GM21786 (cell line): ENCODE measurements at regions not wholly inside any gene's neighbourhood (a gene's known extent, or its start where the extent isn't known, plus 50 kb on each side); places are given as distances from the start of the nearest gene placed in this dataset.

Source experiments
- ATAC-seq: cut with Tn5 transposase; IDR thresholded peaks from one replicate; pipeline ENCODE4 v1.9.1; 2021; ENCODE audit not compliant: unreplicated experiment

DNA sequence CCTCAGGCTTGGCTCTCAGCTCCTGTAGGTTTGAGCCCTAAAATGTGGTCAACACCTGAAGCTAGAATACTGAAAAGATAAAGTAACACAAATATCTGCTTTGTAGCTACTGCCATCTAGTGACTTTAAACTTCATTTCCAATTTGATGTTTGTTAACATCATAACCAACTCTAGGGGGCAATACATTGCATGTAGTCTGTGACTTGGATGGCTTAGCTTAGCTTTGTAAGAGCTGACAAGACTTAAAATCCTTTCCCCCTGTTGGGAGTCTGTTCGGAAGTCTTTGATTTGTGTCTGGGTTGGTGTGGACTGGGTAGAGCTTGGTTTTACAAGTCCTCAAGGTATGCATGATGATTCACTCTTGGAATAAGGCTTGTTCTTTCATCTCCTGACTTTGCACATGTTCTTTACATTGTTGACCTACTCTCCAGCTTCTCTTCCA is 51.7 kb downstream of the SCN11A start:
- ATAC-seq = peak; percentile 89

DNA sequence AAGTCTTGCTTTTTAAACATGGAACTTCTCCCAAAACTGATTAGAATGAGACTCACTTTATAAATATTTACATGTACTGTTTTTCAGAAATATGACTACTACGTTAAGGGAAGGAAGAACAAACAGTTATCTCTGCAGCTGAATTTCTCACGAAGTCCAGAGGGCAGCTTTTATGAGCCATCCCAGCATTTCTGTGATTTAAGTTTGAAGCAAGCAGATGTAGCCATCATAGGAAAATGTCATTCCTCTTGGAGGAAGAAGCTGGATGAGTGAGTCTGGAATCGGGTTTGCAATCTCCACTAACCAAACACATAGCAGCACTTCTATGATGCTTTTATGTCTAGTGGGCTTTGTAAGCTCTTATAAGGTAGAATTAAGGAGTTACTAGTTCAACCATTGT is 53.7 kb downstream of the SCN11A start:
- ATAC-seq = no peak

- ATAC-seq = no peak
Observed at GRCh38 chr3:38996193-38996592, 55.6 kb downstream of the SCN11A start.

DNA sequence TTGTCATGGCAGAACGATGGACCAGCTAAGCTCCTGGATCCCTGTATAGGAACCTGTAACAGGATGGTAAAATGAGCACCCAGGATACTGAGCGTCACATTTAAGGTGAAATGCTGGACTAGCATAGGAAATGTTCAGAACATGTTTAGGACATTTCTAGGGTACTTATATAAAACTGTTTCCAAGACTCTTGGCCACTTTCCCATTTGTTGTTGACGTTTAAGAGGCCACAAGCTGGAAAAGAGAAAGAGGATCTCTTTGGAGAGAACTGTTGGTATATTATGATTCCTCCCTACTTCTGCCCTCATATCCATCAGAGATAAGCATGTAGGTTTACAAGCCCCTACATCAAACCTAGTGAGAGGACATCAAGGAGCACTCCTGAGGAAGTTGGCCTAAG is 57.5 kb downstream of the SCN11A start:
- ATAC-seq = no peak

DNA sequence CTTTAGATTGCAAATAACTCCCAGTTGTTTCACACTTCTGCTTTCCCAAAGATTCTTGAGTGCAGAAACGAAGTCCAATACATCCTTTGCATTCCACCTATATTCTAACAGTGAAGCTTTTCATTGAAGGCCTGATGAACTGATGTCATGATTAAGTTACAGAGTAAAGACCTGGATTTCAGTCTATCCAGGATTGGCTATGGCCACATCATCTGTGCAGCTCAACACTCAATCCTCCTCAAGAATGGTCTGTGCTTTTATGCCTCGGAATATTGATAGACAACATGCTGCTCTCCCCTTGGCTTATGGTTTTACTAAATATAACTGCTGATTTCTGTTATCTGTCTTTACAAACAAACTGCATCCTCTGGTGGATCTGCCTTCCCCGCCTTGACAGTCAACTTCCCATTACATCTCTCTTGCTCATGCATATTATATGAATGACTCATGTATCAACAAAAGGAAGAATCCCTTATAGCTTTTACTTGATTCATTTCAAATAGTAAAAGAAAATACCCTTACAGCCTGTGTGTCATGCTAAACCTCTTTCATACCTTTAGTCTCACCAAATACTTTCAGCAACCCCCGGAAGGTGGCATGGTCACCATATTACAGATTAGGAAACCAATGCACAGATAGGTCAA is 59.5 kb downstream of the SCN11A start:
- no peak for ATAC-seq

- ATAC-seq = no peak
Observed at GRCh38 chr3:38990621-38991020, 61.1 kb downstream of the SCN11A start.

GRCh38 chr3:38989917-38990510 is 61.7 kb downstream of the SCN11A start:
- ATAC-seq = no peak

GRCh38 chr3:38988955-38989354 is 62.8 kb downstream of the SCN11A start:
- ATAC-seq = no peak

DNA sequence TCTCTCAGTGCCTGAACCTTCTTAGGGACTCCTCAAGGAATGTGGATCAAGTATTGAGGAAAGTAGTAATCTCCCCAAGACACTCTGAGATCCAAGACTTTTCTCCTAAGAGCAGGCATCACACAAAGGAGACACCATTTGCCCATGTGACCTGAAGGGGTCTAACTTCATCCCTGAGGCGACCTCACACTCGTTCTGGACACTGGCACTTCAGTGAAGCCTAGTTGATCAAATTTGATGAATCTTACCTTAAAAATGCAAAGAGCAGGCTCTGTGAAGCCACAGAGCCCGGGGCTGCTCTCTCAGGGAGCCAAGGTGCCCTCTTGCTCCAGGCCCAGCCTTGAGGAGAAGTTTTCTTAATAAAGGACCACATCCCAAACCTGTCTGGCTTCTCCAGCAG is 64.3 kb downstream of the SCN11A start:
- ATAC-seq = no peak

DNA sequence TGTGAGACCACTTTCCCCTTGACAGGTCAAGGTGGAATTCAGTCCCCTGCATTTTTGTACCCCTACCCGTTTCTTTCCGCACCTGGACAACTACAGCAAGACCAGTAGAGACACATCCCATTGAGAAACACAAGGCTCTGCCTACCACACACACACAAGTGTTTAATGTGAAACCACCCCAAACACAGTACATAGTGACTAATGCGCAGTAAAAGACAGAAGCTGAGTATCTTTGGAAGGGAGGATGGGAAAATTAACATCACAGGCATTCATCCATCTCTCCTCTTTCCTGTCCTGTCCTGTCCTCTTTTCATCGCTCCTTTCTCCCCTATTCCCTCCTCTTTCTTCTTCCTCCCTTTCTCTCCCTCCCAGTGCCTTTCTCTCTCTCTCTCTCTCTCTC is 64.8 kb downstream of the SCN11A start:
- ATAC-seq = no peak

- no peak for ATAC-seq
Observed at GRCh38 chr3:38985981-38986380, 65.8 kb downstream of the SCN11A start.

DNA sequence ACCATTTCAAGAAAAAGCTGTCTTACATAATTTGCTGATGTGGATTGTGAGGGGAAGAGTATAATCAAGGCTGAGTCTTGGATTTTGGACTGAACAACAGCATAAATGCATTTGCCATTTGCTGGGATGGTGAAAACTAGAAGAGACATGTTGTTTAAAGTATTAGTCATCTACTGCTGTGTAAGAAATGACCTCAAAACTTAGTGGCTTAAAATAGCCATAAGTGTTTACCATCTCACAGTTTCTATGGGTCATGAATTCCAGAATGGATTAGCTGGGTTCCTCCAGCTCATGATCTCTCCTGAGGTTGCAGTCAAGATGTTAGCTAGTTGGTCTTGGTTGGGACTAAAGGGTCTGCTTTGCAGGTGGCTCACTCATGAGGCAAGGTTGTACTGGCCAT is 66.2 kb downstream of the SCN11A start:
- no peak for ATAC-seq

DNA sequence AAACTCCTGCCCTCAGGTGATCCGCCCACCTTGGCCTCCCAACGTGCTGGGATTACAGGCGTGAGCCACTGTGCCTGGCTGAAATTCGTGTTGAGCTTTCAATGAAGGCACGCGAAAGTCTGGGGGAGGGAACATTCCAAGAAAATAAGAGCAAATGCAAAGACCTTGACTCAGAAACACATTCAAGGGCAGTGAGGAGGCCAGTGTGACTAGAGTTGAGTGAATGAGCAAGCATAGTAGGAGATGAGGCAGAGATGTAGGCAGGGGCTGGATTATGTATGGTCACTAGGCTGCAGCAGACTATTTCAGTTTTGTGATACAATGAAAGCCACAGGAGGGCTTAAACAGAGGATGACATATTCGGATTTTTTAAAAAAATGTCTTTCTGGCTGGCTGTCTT is 67.0 kb downstream of the SCN11A start:
- ATAC-seq = no peak

- no peak for ATAC-seq
Observed at GRCh38 chr3:38984110-38984509, 67.6 kb downstream of the SCN11A start.

DNA sequence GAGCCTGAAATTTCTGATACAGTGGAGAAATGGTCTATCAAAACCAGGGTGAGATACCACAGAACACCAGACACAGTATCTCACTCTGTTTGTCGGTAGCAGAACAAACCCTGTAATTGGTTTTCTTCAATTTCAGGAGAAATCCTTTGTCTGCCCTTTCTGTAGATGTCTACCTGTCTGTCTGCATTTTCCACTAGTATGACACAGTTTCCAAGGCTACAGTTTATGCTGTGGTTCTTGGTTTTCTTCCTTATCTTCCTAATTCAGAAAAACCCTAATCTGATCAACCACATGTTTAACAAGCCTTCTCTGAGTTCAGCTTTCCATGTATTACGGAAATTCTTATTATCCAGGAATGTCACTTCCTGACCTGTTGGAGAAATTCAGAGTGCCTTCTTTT is 70.8 kb downstream of the SCN11A start:
- no peak for ATAC-seq

DNA sequence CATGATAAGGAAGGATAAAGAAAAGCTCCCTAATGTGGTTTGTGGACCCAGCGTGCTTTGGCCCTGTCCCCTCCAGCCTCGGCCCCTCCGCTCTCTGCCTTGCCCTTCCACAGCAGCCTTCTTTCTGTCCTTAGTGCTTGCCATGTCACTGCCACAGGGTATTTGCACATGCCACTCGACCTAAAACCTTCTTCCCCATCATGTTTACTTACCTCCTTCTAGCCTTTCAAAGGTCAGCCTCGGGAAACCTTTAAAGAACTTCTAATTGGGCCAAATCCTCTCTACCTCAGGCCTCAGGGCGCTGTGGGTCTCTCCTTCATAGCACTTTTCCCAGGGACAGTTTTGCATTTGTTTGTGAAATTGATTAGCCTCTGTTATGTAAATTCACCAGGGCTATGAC is 73.0 kb downstream of the SCN11A start:
- ATAC-seq = no peak

- no peak for ATAC-seq
Observed at GRCh38 chr3:38970851-38971638, 80.7 kb downstream of the SCN11A start.

DNA sequence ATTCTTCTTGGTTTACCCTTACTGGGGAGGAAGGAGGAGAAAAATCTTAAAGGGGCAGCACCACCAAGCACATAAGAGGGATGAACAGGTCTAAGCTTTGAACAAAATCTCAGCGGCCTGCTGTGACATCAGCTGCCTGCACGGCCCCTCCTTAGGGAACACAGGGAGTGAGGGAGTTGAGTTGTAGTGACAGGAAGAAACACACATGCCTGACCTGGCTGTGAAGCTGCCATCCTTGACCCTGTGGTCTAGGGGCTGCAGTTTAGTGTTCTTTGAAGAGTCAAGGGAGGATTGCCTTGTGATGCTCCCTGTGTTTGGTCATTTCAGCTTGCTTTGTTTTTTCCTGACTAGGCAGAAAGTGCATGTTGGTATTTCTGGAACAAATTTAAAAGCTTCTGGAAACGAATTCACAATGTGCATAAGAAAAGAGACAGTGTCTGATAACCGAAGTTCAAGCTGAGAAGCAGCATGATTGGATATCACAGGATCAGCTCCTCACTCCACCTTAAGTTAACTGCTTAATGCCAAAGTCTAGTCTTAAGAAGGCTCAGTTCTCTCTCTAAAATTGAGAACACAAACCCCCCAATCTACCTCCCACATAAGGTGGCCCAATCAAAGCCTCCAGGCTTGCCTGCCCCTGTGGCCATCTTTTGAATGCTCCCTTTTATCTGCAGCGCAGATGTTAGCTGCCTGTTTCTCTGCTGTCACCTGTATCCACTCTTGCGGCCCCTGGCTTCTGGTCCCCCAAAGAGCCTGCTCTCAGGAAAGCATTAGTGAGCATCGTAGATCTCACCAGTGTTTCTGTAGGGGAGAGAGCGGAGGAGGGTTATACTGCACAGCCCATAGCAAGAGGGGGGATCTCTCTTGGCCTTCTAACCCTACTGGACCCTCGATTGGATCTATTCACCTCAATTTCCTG is 82.2 kb downstream of the SCN11A start:
- ATAC-seq = no peak

GRCh38 chr3:38968891-38969290 is 82.9 kb downstream of the SCN11A start:
- ATAC-seq = no peak

- no peak for ATAC-seq
Observed at GRCh38 chr3:38968403-38968802, 83.3 kb downstream of the SCN11A start.

- no peak for ATAC-seq
Observed at GRCh38 chr3:38967693-38967989, 84.1 kb downstream of the SCN11A start.
